Panc1 (cell line): ENCODE measurements at regions not wholly inside any gene's neighbourhood (a gene's known extent, or its start where the extent isn't known, plus 50 kb on each side); places are given as distances from the start of the nearest gene placed in this dataset.

Experiments
- ATAC-seq: fragments of 200-7000 bp; cut with Tn5 transposase; 2 replicates; pipeline ENCODE4 v1.9.1; 2020; ENCODE audit warnings: mild to moderate bottlenecking, moderate library complexity
- BruUV-seq: library from RNA; stranded (reverse); fragments of 400-500 nt; replicated peaks from 2 replicates; lab custom pipeline; 2021; lab: Mats Ljungman, UMichigan
- CTCF ChIA-PET: fragments of 300-600 bp; sonication (Branson Sonifier 250); formaldehyde crosslinking; loops from one replicate; lab custom pipeline; 2022; ENCODE audit warnings: antibody characterized with exemption; lab: Charles Lee
- POLR2A ChIA-PET: fragments of 300-600 bp; sonication (Branson Sonifier 250); formaldehyde crosslinking; loops from one replicate; lab custom pipeline; 2022; ENCODE audit warnings: antibody characterized with exemption; lab: Charles Lee
- DNase-seq: peaks from one replicate; pipeline ENCODE4 v3.0.0-alpha.2; 2010; ENCODE audit warnings: low read depth, low spot score
- H3K27ac ChIP-seq: 2 replicates; pipeline ENCODE4 v1.5.1; 2011; ENCODE audit warnings: mild to moderate bottlenecking, low read length, inconsistent platforms
- H3K27me3 ChIP-seq: fragments of 200-500 bp; sonication (Bioruptor generic); 2 replicates; pipeline ENCODE4 v1.6.0; 2014; ENCODE audit warnings: low read length, inconsistent platforms; ENCODE audit not compliant: control insufficient read depth, insufficient read depth
- H3K36me3 ChIP-seq: fragments of 200-500 bp; sonication (Bioruptor generic); 2 replicates; pipeline ENCODE4 v1.5.1; 2014; ENCODE audit warnings: inconsistent platforms, mild to moderate bottlenecking, low read length, moderate library complexity; ENCODE audit not compliant: control insufficient read depth, insufficient read depth
- H3K4me1 ChIP-seq: 2 replicates; pipeline ENCODE4 v1.5.1; 2011; ENCODE audit warnings: inconsistent platforms, mild to moderate bottlenecking, low read length, moderate library complexity; ENCODE audit not compliant: control insufficient read depth, insufficient read depth
- H3K4me3 ChIP-seq, 2 experiments: 2 replicates each; pipeline ENCODE4 v1.5.1; 2011 to 2012; ENCODE audit warnings: low read depth in 2 of 2, low read length in 2 of 2, mild to moderate bottlenecking in 2 of 2, inconsistent platforms in 1 of 2, moderate library complexity in 1 of 2
- H3K9me3 ChIP-seq: fragments of 200-500 bp; sonication (Bioruptor generic); 2 replicates; pipeline ENCODE4 v1.5.1; 2014; ENCODE audit warnings: low read depth, mild to moderate bottlenecking, inconsistent platforms, low read length, moderate library complexity; ENCODE audit not compliant: control insufficient read depth, insufficient read depth
- POLR2AphosphoS5 ChIP-seq: IDR thresholded peaks from 2 replicates; pipeline ENCODE4 v1.6.1; 2012; ENCODE audit warnings: mild to moderate bottlenecking, low read depth, low read length, moderate library complexity
- SIN3A ChIP-seq: IDR thresholded peaks from 2 replicates; pipeline ENCODE4 v1.6.1; 2012; ENCODE audit warnings: low read depth, mild to moderate bottlenecking, low read length, moderate library complexity, borderline replicate concordance; ENCODE audit not compliant: insufficient read depth
- TCF7L2 ChIP-seq: IDR thresholded peaks from 2 replicates; pipeline ENCODE4 v1.6.1; 2011; ENCODE audit warnings: mild to moderate bottlenecking, low read depth, low read length, inconsistent platforms
- in situ Hi-C: cut with HindIII; loops from 2 replicates; pipeline ENCODE4 v1.10.0; 2016; ENCODE audit warnings: low sequenced_read_pairs, low pct_unique_long_range_greater_than_20kb
- intact Hi-C: fragments of 100-400 bp; cut with micrococcal nuclease; formaldehyde crosslinking; loops from one replicate; pipeline ENCODE4 v1.10.0; 2022; ENCODE audit not compliant: unreplicated experiment
- TF ChIP-seq, protein P1 (sequence below), 2 experiments: IDR thresholded peaks; 2 replicates each; pipeline ENCODE4 v1.6.1; 2011 to 2012; ENCODE audit warnings: low read depth in 2 of 2, control low read depth in 1 of 2, low read length in 1 of 2, mild to moderate bottlenecking in 1 of 2, moderate library complexity in 1 of 2; ENCODE audit not compliant: insufficient read depth in 1 of 2
- TF ChIP-seq, protein P2 (sequence below): fragments of 450-650 bp; IDR thresholded peaks from 2 replicates; pipeline ENCODE4 v1.5.1; 2017; ENCODE audit warnings: mild to moderate bottlenecking

DNA sequence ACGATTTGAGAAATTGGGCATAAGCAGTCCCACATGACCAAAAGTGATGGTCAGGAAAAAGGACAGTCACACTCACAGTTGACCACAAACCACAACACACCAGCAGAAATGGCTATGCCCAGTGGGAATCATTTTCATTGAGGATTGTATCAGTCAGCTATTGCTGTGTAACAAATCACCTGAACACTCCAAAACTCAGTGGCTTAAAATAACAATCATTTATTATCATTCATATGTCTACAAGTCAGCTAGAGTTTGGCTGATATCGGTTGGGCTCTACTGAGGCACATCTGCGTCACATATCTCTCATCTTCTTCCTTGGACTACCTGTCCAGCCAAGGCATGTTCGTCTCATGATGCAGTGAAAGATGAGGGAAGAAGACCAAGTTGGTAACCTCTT, 93.3 kb downstream of the CMC2 start:
- intact Hi-C loops = no loop called here
- in situ Hi-C loops = no loop called here
- DNase-seq (no peak), ATAC-seq (no peak)
- Histone ChIP-seq H3K4me3 (no peak overlapping the region), H3K27ac (no peak overlapping the region), H3K36me3 (no peaks in the 10 kb centered on the region), H3K4me1 (no peaks in the 10 kb centered on the region), H3K27me3 (no peaks in the 10 kb centered on the region), H3K9me3 (no peaks in the 10 kb centered on the region; the same call in 1 of the 2 replicates)
- no TSS peak for BruUV-seq
- no peak for TF ChIP-seq SIN3A
- TF ChIP-seq, protein P1, sequence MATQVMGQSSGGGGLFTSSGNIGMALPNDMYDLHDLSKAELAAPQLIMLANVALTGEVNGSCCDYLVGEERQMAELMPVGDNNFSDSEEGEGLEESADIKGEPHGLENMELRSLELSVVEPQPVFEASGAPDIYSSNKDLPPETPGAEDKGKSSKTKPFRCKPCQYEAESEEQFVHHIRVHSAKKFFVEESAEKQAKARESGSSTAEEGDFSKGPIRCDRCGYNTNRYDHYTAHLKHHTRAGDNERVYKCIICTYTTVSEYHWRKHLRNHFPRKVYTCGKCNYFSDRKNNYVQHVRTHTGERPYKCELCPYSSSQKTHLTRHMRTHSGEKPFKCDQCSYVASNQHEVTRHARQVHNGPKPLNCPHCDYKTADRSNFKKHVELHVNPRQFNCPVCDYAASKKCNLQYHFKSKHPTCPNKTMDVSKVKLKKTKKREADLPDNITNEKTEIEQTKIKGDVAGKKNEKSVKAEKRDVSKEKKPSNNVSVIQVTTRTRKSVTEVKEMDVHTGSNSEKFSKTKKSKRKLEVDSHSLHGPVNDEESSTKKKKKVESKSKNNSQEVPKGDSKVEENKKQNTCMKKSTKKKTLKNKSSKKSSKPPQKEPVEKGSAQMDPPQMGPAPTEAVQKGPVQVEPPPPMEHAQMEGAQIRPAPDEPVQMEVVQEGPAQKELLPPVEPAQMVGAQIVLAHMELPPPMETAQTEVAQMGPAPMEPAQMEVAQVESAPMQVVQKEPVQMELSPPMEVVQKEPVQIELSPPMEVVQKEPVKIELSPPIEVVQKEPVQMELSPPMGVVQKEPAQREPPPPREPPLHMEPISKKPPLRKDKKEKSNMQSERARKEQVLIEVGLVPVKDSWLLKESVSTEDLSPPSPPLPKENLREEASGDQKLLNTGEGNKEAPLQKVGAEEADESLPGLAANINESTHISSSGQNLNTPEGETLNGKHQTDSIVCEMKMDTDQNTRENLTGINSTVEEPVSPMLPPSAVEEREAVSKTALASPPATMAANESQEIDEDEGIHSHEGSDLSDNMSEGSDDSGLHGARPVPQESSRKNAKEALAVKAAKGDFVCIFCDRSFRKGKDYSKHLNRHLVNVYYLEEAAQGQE (IDR thresholded peaks at IDR 0.05; ENCODE audit: insufficient read depth in 1 of 2, low read depth in 2 of 2, low read length in 1 of 2) = no peak
- TF ChIP-seq TCF7L2 = no peak
- TF ChIP-seq, protein P2, sequence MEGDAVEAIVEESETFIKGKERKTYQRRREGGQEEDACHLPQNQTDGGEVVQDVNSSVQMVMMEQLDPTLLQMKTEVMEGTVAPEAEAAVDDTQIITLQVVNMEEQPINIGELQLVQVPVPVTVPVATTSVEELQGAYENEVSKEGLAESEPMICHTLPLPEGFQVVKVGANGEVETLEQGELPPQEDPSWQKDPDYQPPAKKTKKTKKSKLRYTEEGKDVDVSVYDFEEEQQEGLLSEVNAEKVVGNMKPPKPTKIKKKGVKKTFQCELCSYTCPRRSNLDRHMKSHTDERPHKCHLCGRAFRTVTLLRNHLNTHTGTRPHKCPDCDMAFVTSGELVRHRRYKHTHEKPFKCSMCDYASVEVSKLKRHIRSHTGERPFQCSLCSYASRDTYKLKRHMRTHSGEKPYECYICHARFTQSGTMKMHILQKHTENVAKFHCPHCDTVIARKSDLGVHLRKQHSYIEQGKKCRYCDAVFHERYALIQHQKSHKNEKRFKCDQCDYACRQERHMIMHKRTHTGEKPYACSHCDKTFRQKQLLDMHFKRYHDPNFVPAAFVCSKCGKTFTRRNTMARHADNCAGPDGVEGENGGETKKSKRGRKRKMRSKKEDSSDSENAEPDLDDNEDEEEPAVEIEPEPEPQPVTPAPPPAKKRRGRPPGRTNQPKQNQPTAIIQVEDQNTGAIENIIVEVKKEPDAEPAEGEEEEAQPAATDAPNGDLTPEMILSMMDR = no peak
- TF ChIP-seq POLR2AphosphoS5 = no peak
- ChIA-PET CTCF (no interaction called here), POLR2A (no interaction called here)

DNA sequence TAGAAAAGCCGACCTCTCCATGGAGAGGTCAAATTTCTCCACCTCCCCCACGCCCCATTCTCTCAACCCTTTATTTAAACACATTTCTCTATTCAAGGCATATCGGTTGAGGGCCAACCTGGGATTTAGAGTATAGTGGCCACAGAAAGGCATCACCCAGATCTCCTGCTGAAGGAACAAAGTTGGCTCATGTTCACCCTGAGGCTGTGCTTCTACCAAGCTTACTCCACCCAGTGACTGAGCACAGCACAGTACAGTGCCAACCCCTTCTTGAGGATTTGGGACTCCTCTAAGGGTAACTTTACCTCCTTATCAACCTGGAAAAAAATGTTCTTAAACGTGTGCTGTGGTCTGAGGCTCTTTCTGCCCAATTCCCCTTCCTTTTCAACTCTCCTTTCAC, 94.0 kb downstream of the CMC2 start:
- Histone ChIP-seq H3K9me3 (no peaks in the 10 kb centered on the region; the same call in 1 of the 2 replicates), H3K4me1 (no peaks in the 10 kb centered on the region), H3K27me3 (no peaks in the 10 kb centered on the region), H3K27ac (no peak overlapping the region), H3K36me3 (no peaks in the 10 kb centered on the region), H3K4me3 (no peak overlapping the region)
- in situ Hi-C loops = no loop called here
- intact Hi-C loops = no loop called here
- no peak for TF ChIP-seq SIN3A
- TF ChIP-seq, protein P1 (IDR thresholded peaks at IDR 0.05; ENCODE audit: insufficient read depth in 1 of 2, low read depth in 2 of 2, low read length in 1 of 2) = no peak
- TF ChIP-seq, protein P2 = no peak
- no peak for TF ChIP-seq TCF7L2
- no peak for TF ChIP-seq POLR2AphosphoS5
- ATAC-seq (no peak), DNase-seq (no peak)
- POLR2A ChIA-PET = no interaction called here
- no TSS peak for BruUV-seq
- CTCF ChIA-PET = no interaction called here
